HEK293 (cell line): ENCODE measurements at regions not wholly inside any gene's neighbourhood (a gene's known extent, or its start where the extent isn't known, plus 50 kb on each side); places are given as distances from the start of the nearest gene placed in this dataset.

ENCODE experiments used
- MYNN ChIP-seq: fragments of 450-650 bp; formaldehyde crosslinking; IDR thresholded peaks from 2 replicates; pipeline ENCODE4 v1.5.1; 2016; ENCODE audit warnings: missing biosample characterization, missing genetic modification characterization, borderline replicate concordance
- TCF7L2 ChIP-seq: IDR thresholded peaks from 2 replicates; pipeline ENCODE4 v1.6.1; 2011; ENCODE audit warnings: low read depth, mild to moderate bottlenecking, inconsistent platforms, low read length, moderate library complexity, borderline replicate concordance
- ZNF324 ChIP-seq: fragments of 450-650 bp; formaldehyde crosslinking; IDR thresholded peaks from 2 replicates; pipeline ENCODE4 v1.5.1; 2016; ENCODE audit warnings: missing biosample characterization, missing genetic modification characterization
- ZNF510 ChIP-seq: fragments of 450-650 bp; formaldehyde crosslinking; IDR thresholded peaks from 2 replicates; pipeline ENCODE4 v1.5.1; 2018; ENCODE audit warnings: mild to moderate bottlenecking, missing genetic modification characterization, missing biosample characterization; ENCODE audit not compliant: insufficient replicate concordance
- ZNF521 ChIP-seq: fragments of 450-650 bp; formaldehyde crosslinking; IDR thresholded peaks from 2 replicates; pipeline ENCODE4 v1.5.1; 2017; ENCODE audit warnings: missing biosample characterization, mild to moderate bottlenecking, missing genetic modification characterization
- ZNF549 ChIP-seq: fragments of 450-650 bp; IDR thresholded peaks from 2 replicates; pipeline ENCODE4 v1.5.1; 2018; ENCODE audit warnings: missing biosample characterization, missing genetic modification characterization, mild to moderate bottlenecking, inconsistent platforms, moderate library complexity
- TF ChIP-seq, protein P1 (sequence below): fragments of 450-650 bp; formaldehyde crosslinking; IDR thresholded peaks from 2 replicates; pipeline ENCODE4 v1.5.1; 2016; ENCODE audit warnings: missing biosample characterization, missing genetic modification characterization
- TF ChIP-seq, protein P2 (sequence below): fragments of 450-650 bp; formaldehyde crosslinking; IDR thresholded peaks from 2 replicates; pipeline ENCODE4 v1.5.1; 2016; ENCODE audit warnings: missing biosample characterization, missing genetic modification characterization
- TF ChIP-seq, protein P3 (sequence below): fragments of 450-650 bp; formaldehyde crosslinking; IDR thresholded peaks from 2 replicates; pipeline ENCODE4 v1.5.1; 2016; ENCODE audit warnings: missing biosample characterization, missing genetic modification characterization
- TF ChIP-seq, protein P4 (sequence below): fragments of 450-650 bp; formaldehyde crosslinking; IDR thresholded peaks from 2 replicates; pipeline ENCODE4 v1.5.1; 2016; ENCODE audit warnings: missing biosample characterization, missing genetic modification characterization, low read depth

DNA sequence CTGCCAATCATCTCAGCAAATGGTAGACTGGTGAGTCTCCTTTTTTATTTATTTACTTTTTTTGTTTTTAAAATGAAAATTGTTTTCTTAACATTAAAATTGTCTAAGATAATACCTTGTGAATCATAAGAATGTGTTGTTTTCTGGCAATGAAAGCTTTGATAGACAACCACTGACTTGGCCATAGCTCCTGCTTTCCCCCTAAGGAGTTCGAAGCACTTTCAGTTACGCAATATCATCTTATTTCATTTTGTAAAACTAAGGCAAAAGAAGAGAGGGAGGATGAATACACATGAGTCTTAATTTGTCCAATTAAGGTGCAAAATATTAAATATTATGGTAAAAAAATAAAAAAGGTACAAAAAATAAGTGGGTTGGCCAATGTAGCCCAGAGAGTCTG is 74.8 kb upstream of the PLCL2 start:
- TF ChIP-seq TCF7L2, result no peak
- no peak for TF ChIP-seq MYNN (tag by site-specific recombination)
- TF ChIP-seq, protein P1, sequence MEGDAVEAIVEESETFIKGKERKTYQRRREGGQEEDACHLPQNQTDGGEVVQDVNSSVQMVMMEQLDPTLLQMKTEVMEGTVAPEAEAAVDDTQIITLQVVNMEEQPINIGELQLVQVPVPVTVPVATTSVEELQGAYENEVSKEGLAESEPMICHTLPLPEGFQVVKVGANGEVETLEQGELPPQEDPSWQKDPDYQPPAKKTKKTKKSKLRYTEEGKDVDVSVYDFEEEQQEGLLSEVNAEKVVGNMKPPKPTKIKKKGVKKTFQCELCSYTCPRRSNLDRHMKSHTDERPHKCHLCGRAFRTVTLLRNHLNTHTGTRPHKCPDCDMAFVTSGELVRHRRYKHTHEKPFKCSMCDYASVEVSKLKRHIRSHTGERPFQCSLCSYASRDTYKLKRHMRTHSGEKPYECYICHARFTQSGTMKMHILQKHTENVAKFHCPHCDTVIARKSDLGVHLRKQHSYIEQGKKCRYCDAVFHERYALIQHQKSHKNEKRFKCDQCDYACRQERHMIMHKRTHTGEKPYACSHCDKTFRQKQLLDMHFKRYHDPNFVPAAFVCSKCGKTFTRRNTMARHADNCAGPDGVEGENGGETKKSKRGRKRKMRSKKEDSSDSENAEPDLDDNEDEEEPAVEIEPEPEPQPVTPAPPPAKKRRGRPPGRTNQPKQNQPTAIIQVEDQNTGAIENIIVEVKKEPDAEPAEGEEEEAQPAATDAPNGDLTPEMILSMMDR (tag by site-specific recombination), result no peak
- no peak for TF ChIP-seq ZNF510 (tag by site-specific recombination)
- TF ChIP-seq ZNF521 (tag by site-specific recombination), result no peak
- TF ChIP-seq ZNF324 (tag by site-specific recombination), result no peak
- TF ChIP-seq, protein P2, sequence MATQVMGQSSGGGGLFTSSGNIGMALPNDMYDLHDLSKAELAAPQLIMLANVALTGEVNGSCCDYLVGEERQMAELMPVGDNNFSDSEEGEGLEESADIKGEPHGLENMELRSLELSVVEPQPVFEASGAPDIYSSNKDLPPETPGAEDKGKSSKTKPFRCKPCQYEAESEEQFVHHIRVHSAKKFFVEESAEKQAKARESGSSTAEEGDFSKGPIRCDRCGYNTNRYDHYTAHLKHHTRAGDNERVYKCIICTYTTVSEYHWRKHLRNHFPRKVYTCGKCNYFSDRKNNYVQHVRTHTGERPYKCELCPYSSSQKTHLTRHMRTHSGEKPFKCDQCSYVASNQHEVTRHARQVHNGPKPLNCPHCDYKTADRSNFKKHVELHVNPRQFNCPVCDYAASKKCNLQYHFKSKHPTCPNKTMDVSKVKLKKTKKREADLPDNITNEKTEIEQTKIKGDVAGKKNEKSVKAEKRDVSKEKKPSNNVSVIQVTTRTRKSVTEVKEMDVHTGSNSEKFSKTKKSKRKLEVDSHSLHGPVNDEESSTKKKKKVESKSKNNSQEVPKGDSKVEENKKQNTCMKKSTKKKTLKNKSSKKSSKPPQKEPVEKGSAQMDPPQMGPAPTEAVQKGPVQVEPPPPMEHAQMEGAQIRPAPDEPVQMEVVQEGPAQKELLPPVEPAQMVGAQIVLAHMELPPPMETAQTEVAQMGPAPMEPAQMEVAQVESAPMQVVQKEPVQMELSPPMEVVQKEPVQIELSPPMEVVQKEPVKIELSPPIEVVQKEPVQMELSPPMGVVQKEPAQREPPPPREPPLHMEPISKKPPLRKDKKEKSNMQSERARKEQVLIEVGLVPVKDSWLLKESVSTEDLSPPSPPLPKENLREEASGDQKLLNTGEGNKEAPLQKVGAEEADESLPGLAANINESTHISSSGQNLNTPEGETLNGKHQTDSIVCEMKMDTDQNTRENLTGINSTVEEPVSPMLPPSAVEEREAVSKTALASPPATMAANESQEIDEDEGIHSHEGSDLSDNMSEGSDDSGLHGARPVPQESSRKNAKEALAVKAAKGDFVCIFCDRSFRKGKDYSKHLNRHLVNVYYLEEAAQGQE (tag by site-specific recombination), result no peak
- TF ChIP-seq, protein P3, sequence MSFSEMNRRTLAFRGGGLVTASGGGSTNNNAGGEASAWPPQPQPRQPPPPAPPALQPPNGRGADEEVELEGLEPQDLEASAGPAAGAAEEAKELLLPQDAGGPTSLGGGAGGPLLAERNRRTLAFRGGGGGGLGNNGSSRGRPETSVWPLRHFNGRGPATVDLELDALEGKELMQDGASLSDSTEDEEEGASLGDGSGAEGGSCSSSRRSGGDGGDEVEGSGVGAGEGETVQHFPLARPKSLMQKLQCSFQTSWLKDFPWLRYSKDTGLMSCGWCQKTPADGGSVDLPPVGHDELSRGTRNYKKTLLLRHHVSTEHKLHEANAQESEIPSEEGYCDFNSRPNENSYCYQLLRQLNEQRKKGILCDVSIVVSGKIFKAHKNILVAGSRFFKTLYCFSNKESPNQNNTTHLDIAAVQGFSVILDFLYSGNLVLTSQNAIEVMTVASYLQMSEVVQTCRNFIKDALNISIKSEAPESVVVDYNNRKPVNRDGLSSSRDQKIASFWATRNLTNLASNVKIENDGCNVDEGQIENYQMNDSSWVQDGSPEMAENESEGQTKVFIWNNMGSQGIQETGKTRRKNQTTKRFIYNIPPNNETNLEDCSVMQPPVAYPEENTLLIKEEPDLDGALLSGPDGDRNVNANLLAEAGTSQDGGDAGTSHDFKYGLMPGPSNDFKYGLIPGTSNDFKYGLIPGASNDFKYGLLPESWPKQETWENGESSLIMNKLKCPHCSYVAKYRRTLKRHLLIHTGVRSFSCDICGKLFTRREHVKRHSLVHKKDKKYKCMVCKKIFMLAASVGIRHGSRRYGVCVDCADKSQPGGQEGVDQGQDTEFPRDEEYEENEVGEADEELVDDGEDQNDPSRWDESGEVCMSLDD (tag by site-specific recombination), result no peak
- TF ChIP-seq ZNF549, result no peak
- TF ChIP-seq, protein P4, sequence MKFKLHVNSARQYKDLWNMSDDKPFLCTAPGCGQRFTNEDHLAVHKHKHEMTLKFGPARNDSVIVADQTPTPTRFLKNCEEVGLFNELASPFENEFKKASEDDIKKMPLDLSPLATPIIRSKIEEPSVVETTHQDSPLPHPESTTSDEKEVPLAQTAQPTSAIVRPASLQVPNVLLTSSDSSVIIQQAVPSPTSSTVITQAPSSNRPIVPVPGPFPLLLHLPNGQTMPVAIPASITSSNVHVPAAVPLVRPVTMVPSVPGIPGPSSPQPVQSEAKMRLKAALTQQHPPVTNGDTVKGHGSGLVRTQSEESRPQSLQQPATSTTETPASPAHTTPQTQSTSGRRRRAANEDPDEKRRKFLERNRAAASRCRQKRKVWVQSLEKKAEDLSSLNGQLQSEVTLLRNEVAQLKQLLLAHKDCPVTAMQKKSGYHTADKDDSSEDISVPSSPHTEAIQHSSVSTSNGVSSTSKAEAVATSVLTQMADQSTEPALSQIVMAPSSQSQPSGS, result no peak
